ENCODE measurements at regions not wholly inside any gene's neighbourhood (a gene's known extent, or its start where the extent isn't known, plus 50 kb on each side); places are given as distances from the start of the nearest gene placed in this dataset.

GRCh38 chrX:77342004-77342403 lies 105.2 kb upstream of the FGF16 start:
- no peak for TF ChIP-seq CTCF (conservative IDR thresholded peaks at IDR 0.05 in 1 of 2, IDR thresholded peaks at IDR 0.05 in 1 of 2; ENCODE audit: extremely low read depth in 1 of 2, insufficient read depth in 1 of 2, low read depth in 1 of 2, low read length in 2 of 2)
- no peak for TF ChIP-seq EZH2 (IDR thresholded peaks at IDR 0.05; ENCODE audit: borderline replicate concordance, low read length)

Measured in mammary epithelial cell (primary cell).